H9 (cell line): ENCODE measurements at regions not wholly inside any gene's neighbourhood (a gene's known extent, or its start where the extent isn't known, plus 50 kb on each side); places are given as distances from the start of the nearest gene placed in this dataset.

ENCODE experiments used
- DNase-seq: peaks from one replicate; pipeline ENCODE4 v3.0.0-alpha.2; 2017
- H2AFZ ChIP-seq: one replicate; pipeline ENCODE4 v1.6.1; 2013; ENCODE audit warnings: mild to moderate bottlenecking, low read length, control low read depth, moderate library complexity
- H2AK5ac ChIP-seq: 2 replicates; pipeline ENCODE4 v1.6.1; 2013; ENCODE audit warnings: low read length, control low read depth, mixed read lengths; ENCODE audit not compliant: insufficient read length
- H2BK120ac ChIP-seq: one replicate; pipeline ENCODE4 v1.6.1; 2013; ENCODE audit warnings: low read depth, mild to moderate bottlenecking, low read length, control low read depth, inconsistent platforms; ENCODE audit not compliant: poor library complexity, severe bottlenecking
- H2BK12ac ChIP-seq: 2 replicates; pipeline ENCODE4 v1.6.1; 2013; ENCODE audit warnings: low read length, control low read depth, mixed read lengths, low read depth; ENCODE audit not compliant: insufficient read length
- H2BK15ac ChIP-seq: 2 replicates; pipeline ENCODE4 v1.6.1; 2013; ENCODE audit warnings: low read depth, low read length, control low read depth
- H2BK20ac ChIP-seq: one replicate; pipeline ENCODE4 v1.6.1; 2013; ENCODE audit warnings: low read depth, mild to moderate bottlenecking, low read length, control low read depth, inconsistent platforms; ENCODE audit not compliant: poor library complexity, severe bottlenecking
- H2BK5ac ChIP-seq: 2 replicates; pipeline ENCODE4 v1.6.1; 2013; ENCODE audit warnings: low read length, control low read depth, mixed read lengths; ENCODE audit not compliant: insufficient read length
- H3K14ac ChIP-seq: 2 replicates; pipeline ENCODE4 v1.6.1; 2013; ENCODE audit warnings: low read length, control low read depth; ENCODE audit not compliant: insufficient read depth
- H3K18ac ChIP-seq: 2 replicates; pipeline ENCODE4 v1.6.1; 2013; ENCODE audit warnings: low read depth, mild to moderate bottlenecking, mixed read lengths, low read length, control low read depth; ENCODE audit not compliant: insufficient read length
- H3K23ac ChIP-seq: 2 replicates; pipeline ENCODE4 v1.6.1; 2013; ENCODE audit warnings: low read length, control low read depth, mixed read lengths, low read depth; ENCODE audit not compliant: insufficient read length
- H3K23me2 ChIP-seq: 2 replicates; pipeline ENCODE4 v1.6.1; 2013; ENCODE audit warnings: low read depth, mild to moderate bottlenecking, mixed read lengths, low read length, control low read depth; ENCODE audit not compliant: insufficient read length, poor library complexity, severe bottlenecking
- H3K27ac ChIP-seq: 2 replicates; pipeline ENCODE4 v1.5.1; 2013; ENCODE audit warnings: low read length, control low read depth, mixed read lengths, low read depth; ENCODE audit not compliant: insufficient read length
- H3K27me3 ChIP-seq: 2 replicates; pipeline ENCODE4 v1.6.1; 2013; ENCODE audit warnings: low read length, control low read depth, inconsistent platforms; ENCODE audit not compliant: insufficient read depth
- H3K4ac ChIP-seq: 2 replicates; pipeline ENCODE4 v1.6.1; 2013; ENCODE audit warnings: low read depth, mild to moderate bottlenecking, control low read depth, inconsistent platforms, low read length, moderate library complexity
- H3K4me1 ChIP-seq: 2 replicates; pipeline ENCODE4 v1.6.1; 2013; ENCODE audit warnings: low read length, control low read depth, inconsistent platforms; ENCODE audit not compliant: insufficient read depth
- H3K4me2 ChIP-seq: 2 replicates; pipeline ENCODE4 v1.6.1; 2013; ENCODE audit warnings: low read length, control low read depth, mixed read lengths; ENCODE audit not compliant: insufficient read length, insufficient read depth
- H3K56ac ChIP-seq: 2 replicates; pipeline ENCODE4 v1.6.1; 2013; ENCODE audit warnings: low read depth, mild to moderate bottlenecking, mixed read lengths, low read length, control low read depth; ENCODE audit not compliant: insufficient read length
- H3K79me1 ChIP-seq: 2 replicates; pipeline ENCODE4 v1.6.1; 2013; ENCODE audit warnings: low read depth, mild to moderate bottlenecking, moderate library complexity, low read length, control low read depth, inconsistent platforms; ENCODE audit not compliant: insufficient read depth, poor library complexity, severe bottlenecking
- H3K79me2 ChIP-seq: 2 replicates; pipeline ENCODE4 v1.6.1; 2013; ENCODE audit warnings: low read length, control low read depth, inconsistent platforms; ENCODE audit not compliant: insufficient read depth
- H3K9ac ChIP-seq: 2 replicates; pipeline ENCODE4 v1.6.1; 2013; ENCODE audit warnings: low read length, control low read depth, mixed read lengths; ENCODE audit not compliant: insufficient read length; ENCODE audit errors: extremely low read depth
- H3K9me3 ChIP-seq: one replicate; pipeline ENCODE4 v1.6.1; 2013; ENCODE audit warnings: low read depth, low read length, inconsistent platforms; ENCODE audit not compliant: control insufficient read depth
- H3T11ph ChIP-seq: one replicate; pipeline ENCODE4 v1.6.1; 2013; ENCODE audit warnings: mild to moderate bottlenecking, low read length, control low read depth, inconsistent platforms
- H4K20me1 ChIP-seq: one replicate; pipeline ENCODE4 v1.6.1; 2013; ENCODE audit not compliant: control insufficient read depth, insufficient read length, insufficient read depth
- H4K5ac ChIP-seq: 2 replicates; pipeline ENCODE4 v1.6.1; 2013; ENCODE audit warnings: low read depth, mild to moderate bottlenecking, mixed read lengths, low read length, control low read depth; ENCODE audit not compliant: insufficient read length
- H4K8ac ChIP-seq: replicated peaks from 2 replicates; pipeline ENCODE4 v1.6.1; 2013; ENCODE audit warnings: low read length, control low read depth, mixed read lengths, low read depth; ENCODE audit not compliant: insufficient read length
- H4K91ac ChIP-seq: 2 replicates; pipeline ENCODE4 v1.6.1; 2013; ENCODE audit warnings: low read depth, mild to moderate bottlenecking, moderate library complexity, mixed read lengths, low read length, control low read depth; ENCODE audit not compliant: insufficient read length
- H3K27ac Mint-ChIP-seq, 3 experiments: 2 replicates in 2 of 3; 3 replicates in 1 of 3; pipeline ENCODE4 v1.8.0; 2020 to 2021; ENCODE audit warnings: mixed read lengths in 3 of 3, mild to moderate bottlenecking in 1 of 3, moderate library complexity in 1 of 3
- H3K27me3 Mint-ChIP-seq: 2 replicates; pipeline ENCODE4 v1.8.0; 2021; ENCODE audit warnings: low read depth, mild to moderate bottlenecking, moderate library complexity, mixed read lengths
- H3K36me3 Mint-ChIP-seq, 3 experiments: 2 replicates in 2 of 3; 3 replicates in 1 of 3; pipeline ENCODE4 v1.8.0; 2020 to 2021; ENCODE audit warnings: low read depth in 3 of 3, mixed read lengths in 3 of 3; ENCODE audit not compliant: insufficient read depth in 1 of 3
- H3K4me1 Mint-ChIP-seq, 2 experiments: 2 replicates each; pipeline ENCODE4 v1.8.0; 2020; ENCODE audit warnings: mixed read lengths in 2 of 2
- H3K4me3 Mint-ChIP-seq, 2 experiments: 2 replicates in 1 of 2; 3 replicates in 1 of 2; pipeline ENCODE4 v1.8.0; 2020 to 2021; ENCODE audit warnings: mild to moderate bottlenecking in 2 of 2, mixed read lengths in 2 of 2, moderate library complexity in 1 of 2
- H3K9me3 Mint-ChIP-seq, 2 experiments: 2 replicates in 1 of 2; 3 replicates in 1 of 2; pipeline ENCODE4 v1.8.0; 2020; ENCODE audit warnings: mild to moderate bottlenecking in 2 of 2, mixed read lengths in 2 of 2, moderate library complexity in 1 of 2
- WGBS: extraction: QIAGEN DNeasy Blood & Tissue Kit; methylation state at CpG from one replicate; pipeline ENCODE4 v1.1.7; 2013; ENCODE audit warnings: missing lambda C conversion rate, low lambda C conversion rate, mixed read lengths; ENCODE audit not compliant: insufficient read length; ENCODE audit errors: extremely low coverage; 5-methylcytosine and 5-hydroxymethylcytosine counted together
- TF ChIP-seq, protein P1 (sequence below): fragments of 200-600 bp; sonication (generic); conservative IDR thresholded peaks from 3 replicates; pipeline ENCODE4 v1.8.0; 2021; ENCODE audit warnings: antibody characterized with exemption, mild to moderate bottlenecking

DNA sequence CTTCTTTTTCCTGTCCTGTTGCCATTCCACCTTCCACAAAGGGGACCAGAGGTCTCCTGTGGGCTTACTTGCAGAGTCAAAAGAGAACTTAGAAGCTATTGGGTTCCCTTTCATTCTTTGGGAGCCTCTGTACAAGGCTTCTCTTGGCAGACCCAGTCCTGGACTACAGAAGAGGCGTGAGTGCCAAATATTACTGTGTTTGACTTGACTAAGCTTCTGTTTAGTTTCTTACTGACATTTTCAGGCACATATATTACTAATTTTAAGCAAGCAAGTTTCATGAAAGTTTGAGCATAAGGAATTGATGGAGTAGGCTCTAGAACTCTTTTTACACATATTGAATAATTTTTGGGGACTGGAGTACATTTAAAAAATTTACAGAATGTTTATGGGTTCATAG, 254.4 kb downstream of the HAPSTR1 start:
- no peak overlapping the region for H3K9ac ChIP-seq
- H3K27ac ChIP-seq, result no peak overlapping the region
- no peak overlapping the region for H2BK20ac ChIP-seq
- no peaks in the 10 kb centered on the region for H3K79me2 ChIP-seq
- H3K23me2 ChIP-seq, result no peaks in the 10 kb centered on the region
- H3K79me1 ChIP-seq, result no peaks in the 10 kb centered on the region
- H3K18ac ChIP-seq, result no peak overlapping the region
- no peak overlapping the region for H3K27ac Mint-ChIP-seq
- TF ChIP-seq, protein P1, sequence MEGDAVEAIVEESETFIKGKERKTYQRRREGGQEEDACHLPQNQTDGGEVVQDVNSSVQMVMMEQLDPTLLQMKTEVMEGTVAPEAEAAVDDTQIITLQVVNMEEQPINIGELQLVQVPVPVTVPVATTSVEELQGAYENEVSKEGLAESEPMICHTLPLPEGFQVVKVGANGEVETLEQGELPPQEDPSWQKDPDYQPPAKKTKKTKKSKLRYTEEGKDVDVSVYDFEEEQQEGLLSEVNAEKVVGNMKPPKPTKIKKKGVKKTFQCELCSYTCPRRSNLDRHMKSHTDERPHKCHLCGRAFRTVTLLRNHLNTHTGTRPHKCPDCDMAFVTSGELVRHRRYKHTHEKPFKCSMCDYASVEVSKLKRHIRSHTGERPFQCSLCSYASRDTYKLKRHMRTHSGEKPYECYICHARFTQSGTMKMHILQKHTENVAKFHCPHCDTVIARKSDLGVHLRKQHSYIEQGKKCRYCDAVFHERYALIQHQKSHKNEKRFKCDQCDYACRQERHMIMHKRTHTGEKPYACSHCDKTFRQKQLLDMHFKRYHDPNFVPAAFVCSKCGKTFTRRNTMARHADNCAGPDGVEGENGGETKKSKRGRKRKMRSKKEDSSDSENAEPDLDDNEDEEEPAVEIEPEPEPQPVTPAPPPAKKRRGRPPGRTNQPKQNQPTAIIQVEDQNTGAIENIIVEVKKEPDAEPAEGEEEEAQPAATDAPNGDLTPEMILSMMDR, result no peak
- H3K4ac ChIP-seq, result no peak overlapping the region
- H4K5ac ChIP-seq, result no peak overlapping the region
- no peak overlapping the region for H3T11ph ChIP-seq
- peaks cover 7 to 9% of the 10 kb centered on the region in 2 experiments for H3K4me1 Mint-ChIP-seq
- no peaks in the 10 kb centered on the region for H3K9me3 ChIP-seq
- WGBS, result no CpG with 5 or more reads among the region's 1 CpG
- H4K8ac ChIP-seq, result no peak overlapping the region
- no peak overlapping the region for H2AFZ ChIP-seq
- peaks cover 2 to 20% (median 12%) of the 10 kb centered on the region in 3 experiments; a peak in 6 of 7 replicates for H3K36me3 Mint-ChIP-seq
- H3K4me1 ChIP-seq, result peaks cover 4% of the 10 kb centered on the region; the same call in 1 of the 2 replicates
- no peaks in the 10 kb centered on the region for H3K27me3 Mint-ChIP-seq
- H2BK12ac ChIP-seq, result no peak overlapping the region
- H3K14ac ChIP-seq, result no peak overlapping the region
- H2BK120ac ChIP-seq, result no peak overlapping the region
- H4K20me1 ChIP-seq, result no peaks in the 10 kb centered on the region
- H2AK5ac ChIP-seq, result no peak overlapping the region
- no peak overlapping the region for H2BK5ac ChIP-seq
- H3K9me3 Mint-ChIP-seq, result peaks cover 18 to 19% of the 10 kb centered on the region in 2 experiments
- DNase-seq, result no peak
- H3K4me2 ChIP-seq, result no peak overlapping the region
- H3K4me3 Mint-ChIP-seq, result no peak overlapping the region
- H3K27me3 ChIP-seq, result no peaks in the 10 kb centered on the region
- no peak overlapping the region for H2BK15ac ChIP-seq
- H3K56ac ChIP-seq, result no peak overlapping the region
- H3K23ac ChIP-seq, result no peak overlapping the region
- H4K91ac ChIP-seq, result no peak overlapping the region
